ENCODE measurements at regions not wholly inside any gene's neighbourhood (a gene's known extent, or its start where the extent isn't known, plus 50 kb on each side); places are given as distances from the start of the nearest gene placed in this dataset.

DNA sequence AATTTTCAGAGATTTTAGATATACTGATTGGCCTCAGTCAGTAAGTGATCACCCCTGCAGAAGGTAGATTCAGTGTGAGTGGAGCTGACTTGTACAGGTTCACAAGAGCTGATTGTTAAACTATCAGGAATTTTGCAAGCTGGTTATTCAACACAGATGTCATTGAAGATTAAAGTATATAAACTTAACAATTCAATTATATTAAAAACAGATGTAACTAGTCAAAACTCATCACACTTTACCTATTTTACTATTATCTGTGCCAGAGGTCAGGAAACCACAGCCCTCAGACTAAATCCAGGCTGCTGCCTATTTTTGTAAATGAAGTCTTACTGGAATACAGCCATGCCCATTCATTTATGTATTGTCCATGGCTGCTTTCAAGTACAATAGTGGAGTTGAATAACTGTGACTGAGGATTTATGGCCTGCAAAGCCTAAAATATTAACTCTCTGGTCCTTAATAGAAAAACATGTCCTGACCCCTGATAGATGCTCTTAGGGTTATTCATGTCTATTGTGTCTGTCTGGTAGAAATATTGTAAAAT is 429.3 kb upstream of the PDZRN3 start:
- H3K4me3 ChIP-seq (ENCODE audit: low read depth, low read length) = no peak overlapping the region
- DNase-seq (ENCODE audit: low read depth) = no peak
- TF ChIP-seq CTCF (IDR thresholded peaks at IDR 0.05; ENCODE audit: control insufficient read depth, extremely low read depth, insufficient read depth) = no peak

- TF ChIP-seq CTCF (IDR thresholded peaks at IDR 0.05; ENCODE audit: control insufficient read depth, extremely low read depth, insufficient read depth) = no peak
- DNase-seq (ENCODE audit: low read depth) = no peak
- no peak overlapping the region for H3K4me3 ChIP-seq (ENCODE audit: low read depth, low read length)
Observed at GRCh38 chr3:74049444-74049843, 424.7 kb upstream of the PDZRN3 start.

- TF ChIP-seq CTCF (IDR thresholded peaks at IDR 0.05; ENCODE audit: control insufficient read depth, extremely low read depth, insufficient read depth) = no peak
- no peak overlapping the region for H3K4me3 ChIP-seq (ENCODE audit: low read depth, low read length)
- DNase-seq (ENCODE audit: low read depth) = peak; percentile 51
Observed at GRCh38 chr3:74048699-74049098, 424.0 kb upstream of the PDZRN3 start.

- no peak for DNase-seq (ENCODE audit: low read depth)
- no peak for TF ChIP-seq CTCF (IDR thresholded peaks at IDR 0.05; ENCODE audit: control insufficient read depth, extremely low read depth, insufficient read depth)
- H3K4me3 ChIP-seq (ENCODE audit: low read depth, low read length) = no peak overlapping the region
Observed at GRCh38 chr3:74045000-74045399, 420.3 kb upstream of the PDZRN3 start.

DNA sequence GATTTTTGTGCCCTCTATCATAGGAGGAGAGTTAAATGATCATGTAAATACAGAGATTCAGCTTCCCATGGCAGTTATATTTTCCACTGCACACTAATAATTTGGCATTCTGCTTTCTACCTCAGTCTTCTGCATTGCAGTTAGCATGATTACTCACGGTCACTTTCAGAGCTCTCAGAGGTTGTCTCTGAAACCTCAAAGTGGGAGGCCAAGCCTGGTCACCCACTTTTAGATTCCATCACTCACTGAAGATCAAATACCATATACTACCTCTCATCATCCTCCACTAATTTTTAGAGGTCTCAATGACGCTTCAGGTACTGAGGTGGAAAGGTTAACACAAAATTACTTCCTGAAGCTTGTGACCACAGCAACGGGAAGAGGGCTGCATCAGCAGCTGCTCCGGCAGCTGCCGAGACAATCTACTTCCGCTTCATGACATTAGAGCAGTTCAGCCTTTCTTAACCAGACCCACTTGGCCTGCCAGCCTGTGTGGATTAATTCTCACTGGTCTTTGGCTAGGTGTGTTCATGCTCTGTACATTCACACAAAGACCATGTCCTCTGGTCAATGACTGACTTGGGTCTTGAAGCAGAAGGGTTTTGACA is 416.4 kb upstream of the PDZRN3 start:
- DNase-seq (ENCODE audit: low read depth) = no peak
- H3K4me3 ChIP-seq (ENCODE audit: low read depth, low read length) = no peak overlapping the region
- TF ChIP-seq CTCF (IDR thresholded peaks at IDR 0.05; ENCODE audit: control insufficient read depth, extremely low read depth, insufficient read depth) = no peak

DNA sequence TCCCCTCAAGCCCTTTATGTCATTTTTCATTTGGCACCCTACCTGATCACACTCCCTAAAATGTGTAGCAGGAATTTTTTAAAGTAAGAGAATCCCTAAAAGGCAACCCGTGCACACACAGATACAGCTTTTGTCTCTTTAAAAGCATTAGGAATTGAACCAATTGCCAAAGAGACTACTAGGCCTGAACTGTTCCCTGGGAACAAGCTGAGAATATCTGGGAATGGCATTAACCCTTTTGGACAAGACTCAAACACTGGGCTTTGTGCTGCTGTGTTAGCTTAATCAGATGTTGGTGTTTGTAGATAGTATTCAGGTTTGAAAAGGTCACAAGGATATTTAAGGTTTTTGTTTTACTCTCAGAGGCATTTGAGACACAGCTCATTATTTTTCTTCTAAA is 414.4 kb upstream of the PDZRN3 start:
- TF ChIP-seq CTCF (IDR thresholded peaks at IDR 0.05; ENCODE audit: control insufficient read depth, extremely low read depth, insufficient read depth) = no peak
- DNase-seq (ENCODE audit: low read depth) = no peak

GRCh38 chr3:74036568-74036967 is 411.8 kb upstream of the PDZRN3 start:
- TF ChIP-seq CTCF (IDR thresholded peaks at IDR 0.05; ENCODE audit: control insufficient read depth, extremely low read depth, insufficient read depth) = no peak
- H3K4me3 ChIP-seq (ENCODE audit: low read depth, low read length) = no peak overlapping the region
- no peak for DNase-seq (ENCODE audit: low read depth)

More for the DNA sequence above, 414.4 kb upstream of the PDZRN3 start:
- no peak overlapping the region for H3K4me3 ChIP-seq (ENCODE audit: low read depth, low read length)
